Uterus (tissue), 2 donors: ENCODE measurements at regions not wholly inside any gene's neighbourhood (a gene's known extent, or its start where the extent isn't known, plus 50 kb on each side); places are given as distances from the start of the nearest gene placed in this dataset.

Source experiments
- POLR2A ChIP-seq, 2 donors: fragments of 450-650 bp; IDR thresholded peaks; one replicate each; pipeline ENCODE4 v1.6.1; 2016; ENCODE audit warnings: antibody characterized with exemption in 2 of 2, mild to moderate bottlenecking in 1 of 2, moderate library complexity in 1 of 2
- TF ChIP-seq, protein P1 (sequence below), 4 experiments: fragments of 200-600 bp in 2 of 4; fragments of 450-650 bp in 2 of 4; sonication (generic) in 2 of 4; IDR thresholded peaks; one replicate each; pipeline ENCODE4 v1.5.1; 2016 to 2019; ENCODE audit warnings: antibody characterized with exemption in 4 of 4, mild to moderate bottlenecking in 2 of 4, moderate library complexity in 1 of 4

DNA sequence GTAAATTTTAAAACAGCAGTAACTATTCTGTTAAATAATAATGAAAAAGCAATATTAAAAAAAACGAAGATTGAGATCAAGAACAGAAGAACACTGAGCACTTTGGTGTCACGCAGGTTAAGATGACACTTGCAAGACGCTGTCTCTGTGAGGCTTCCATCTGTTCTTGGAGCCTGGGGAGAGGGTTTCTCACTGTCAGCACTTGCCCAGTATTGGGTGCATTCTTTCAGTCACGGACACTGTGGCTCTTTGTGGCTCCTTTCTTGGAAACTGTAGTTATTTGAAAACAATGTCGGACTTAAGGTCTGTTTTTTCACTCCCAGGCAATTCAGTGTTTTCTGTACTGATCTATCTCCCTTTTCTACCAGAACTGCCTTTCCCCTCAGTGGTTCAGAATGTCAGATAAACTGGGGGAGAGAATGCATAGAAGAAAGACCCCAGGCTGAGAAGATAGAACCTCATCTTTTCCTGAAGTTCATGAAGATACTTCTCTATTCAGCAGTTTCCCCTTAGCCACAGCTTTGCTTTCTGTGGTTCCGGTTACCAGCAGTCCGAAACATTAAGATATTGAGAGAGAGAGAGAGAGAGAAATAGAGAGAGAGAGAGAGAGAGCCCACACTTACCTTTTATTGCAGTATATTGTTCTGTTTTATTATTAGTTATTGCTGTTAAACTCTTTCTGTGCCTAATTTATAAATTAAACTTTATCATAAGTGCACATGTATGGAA lies 283.3 kb downstream of the DCDC2C start:
- no peak for TF ChIP-seq POLR2A (IDR thresholded peaks at IDR 0.05)
- TF ChIP-seq, protein P1, sequence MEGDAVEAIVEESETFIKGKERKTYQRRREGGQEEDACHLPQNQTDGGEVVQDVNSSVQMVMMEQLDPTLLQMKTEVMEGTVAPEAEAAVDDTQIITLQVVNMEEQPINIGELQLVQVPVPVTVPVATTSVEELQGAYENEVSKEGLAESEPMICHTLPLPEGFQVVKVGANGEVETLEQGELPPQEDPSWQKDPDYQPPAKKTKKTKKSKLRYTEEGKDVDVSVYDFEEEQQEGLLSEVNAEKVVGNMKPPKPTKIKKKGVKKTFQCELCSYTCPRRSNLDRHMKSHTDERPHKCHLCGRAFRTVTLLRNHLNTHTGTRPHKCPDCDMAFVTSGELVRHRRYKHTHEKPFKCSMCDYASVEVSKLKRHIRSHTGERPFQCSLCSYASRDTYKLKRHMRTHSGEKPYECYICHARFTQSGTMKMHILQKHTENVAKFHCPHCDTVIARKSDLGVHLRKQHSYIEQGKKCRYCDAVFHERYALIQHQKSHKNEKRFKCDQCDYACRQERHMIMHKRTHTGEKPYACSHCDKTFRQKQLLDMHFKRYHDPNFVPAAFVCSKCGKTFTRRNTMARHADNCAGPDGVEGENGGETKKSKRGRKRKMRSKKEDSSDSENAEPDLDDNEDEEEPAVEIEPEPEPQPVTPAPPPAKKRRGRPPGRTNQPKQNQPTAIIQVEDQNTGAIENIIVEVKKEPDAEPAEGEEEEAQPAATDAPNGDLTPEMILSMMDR (IDR thresholded peaks at IDR 0.05): no peak
